NCI-H128 (cell line): ENCODE measurements at regions not wholly inside any gene's neighbourhood (a gene's known extent, or its start where the extent isn't known, plus 50 kb on each side); places are given as distances from the start of the nearest gene placed in this dataset.

ENCODE experiments used
- DNase-seq: peaks from one replicate; lab custom pipeline; 2025; ENCODE audit not compliant: unreplicated experiment; lab: John Stamatoyannopoulos, UW

GRCh38 chr11:80034801-80035200, 594.0 kb upstream of the TENM4 start:
- DNase-seq = no peak

GRCh38 chr11:80031014-80031600, 590.3 kb upstream of the TENM4 start:
- no peak for DNase-seq

GRCh38 chr11:80028998-80029397, 588.2 kb upstream of the TENM4 start:
- no peak for DNase-seq

- DNase-seq = no peak
Measured at GRCh38 chr11:80024119-80024518, 583.3 kb upstream of the TENM4 start.

GRCh38 chr11:80023386-80023785, 582.6 kb upstream of the TENM4 start:
- no peak for DNase-seq

- DNase-seq = no peak
Measured at GRCh38 chr11:80010536-80010935, 569.7 kb upstream of the TENM4 start.

GRCh38 chr11:80009081-80009480, 568.3 kb upstream of the TENM4 start:
- DNase-seq = no peak

- no peak for DNase-seq
Measured at GRCh38 chr11:80007616-80008015, 566.8 kb upstream of the TENM4 start.

- no peak for DNase-seq
Measured at GRCh38 chr11:79990141-79990540, 549.3 kb upstream of the TENM4 start.

GRCh38 chr11:79982185-79982584, 541.4 kb upstream of the TENM4 start:
- no peak for DNase-seq

- DNase-seq = no peak
Measured at GRCh38 chr11:79980916-79981315, 540.1 kb upstream of the TENM4 start.

GRCh38 chr11:79973721-79974617, 533.1 kb upstream of the TENM4 start:
- DNase-seq = no peak

- no peak for DNase-seq
Measured at GRCh38 chr11:79971255-79971654, 530.4 kb upstream of the TENM4 start.

GRCh38 chr11:79966592-79966991, 525.8 kb upstream of the TENM4 start:
- DNase-seq = no peak

GRCh38 chr11:79963856-79964645, 523.2 kb upstream of the TENM4 start:
- DNase-seq = no peak

GRCh38 chr11:79960461-79960860, 519.6 kb upstream of the TENM4 start:
- DNase-seq = no peak

- no peak for DNase-seq
Measured at GRCh38 chr11:79959318-79959717, 518.5 kb upstream of the TENM4 start.

GRCh38 chr11:79957702-79958101, 516.9 kb upstream of the TENM4 start:
- no peak for DNase-seq

- no peak for DNase-seq
Measured at GRCh38 chr11:79956061-79956460, 515.2 kb upstream of the TENM4 start.

- DNase-seq = no peak
Measured at GRCh38 chr11:79953629-79954028, 512.8 kb upstream of the TENM4 start.

- no peak for DNase-seq
Measured at GRCh38 chr11:79950741-79951140, 509.9 kb upstream of the TENM4 start.

GRCh38 chr11:79950172-79950571, 509.3 kb upstream of the TENM4 start:
- DNase-seq = no peak
